Stimulated activated CD4-positive, alpha-beta T cell treated with anti-CD3 and anti-CD28 coated beads, Interleukin-1b, Interleukin-23, amount 100 ng/mL, for 1 hour (primary cell): ENCODE measurements at regions not wholly inside any gene's neighbourhood (a gene's known extent, or its start where the extent isn't known, plus 50 kb on each side); places are given as distances from the start of the nearest gene placed in this dataset.

Source experiments
- DNase-seq, 2 donors: peaks; one replicate each; pipeline ENCODE4 v3.0.0-alpha.2; 2020; ENCODE audit warnings: low read depth in 2 of 2

DNA sequence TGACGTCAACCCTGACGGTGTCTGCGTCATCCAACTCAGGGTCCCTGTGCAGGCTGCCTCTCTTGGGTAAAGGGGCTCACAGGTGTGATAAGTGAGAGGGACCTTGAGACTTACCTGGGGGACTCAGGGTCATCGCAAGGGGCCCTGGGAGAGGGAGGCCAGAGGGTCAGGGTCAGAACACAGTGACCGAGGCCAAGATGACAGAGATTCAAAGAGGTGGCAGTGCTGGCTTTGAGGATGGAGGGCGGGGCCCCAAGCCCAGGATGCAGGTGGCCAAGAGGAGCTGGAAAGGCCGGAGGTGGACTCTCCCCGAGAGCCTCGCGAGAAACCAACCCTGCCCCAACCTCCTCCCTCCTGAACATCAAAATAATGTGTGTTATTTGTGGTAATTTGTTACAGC, 165.2 kb upstream of the PPP2R2D start:
- no peak for DNase-seq

GRCh38 chr10:131736321-131736980, 164.4 kb upstream of the PPP2R2D start:
- DNase-seq = no peak

GRCh38 chr10:131737543-131738395, 163.0 kb upstream of the PPP2R2D start:
- DNase-seq = no peak

DNA sequence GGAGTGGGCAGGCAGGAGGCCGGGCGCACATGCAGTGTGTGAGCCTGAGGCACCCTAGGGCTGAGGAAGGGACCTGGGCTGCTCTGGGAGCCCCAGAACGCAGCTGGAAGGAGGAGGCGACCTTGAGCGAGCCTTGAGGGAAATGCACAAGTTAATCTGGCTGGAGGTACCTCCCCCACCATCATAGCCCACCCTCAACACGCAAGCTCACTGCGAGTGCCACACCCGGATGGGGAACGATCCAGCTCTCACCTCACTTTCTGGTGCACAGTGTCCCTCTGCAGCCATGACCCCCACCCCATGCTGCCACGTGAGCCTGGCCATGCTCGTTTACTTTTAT, 162.4 kb upstream of the PPP2R2D start:
- DNase-seq = no peak

DNA sequence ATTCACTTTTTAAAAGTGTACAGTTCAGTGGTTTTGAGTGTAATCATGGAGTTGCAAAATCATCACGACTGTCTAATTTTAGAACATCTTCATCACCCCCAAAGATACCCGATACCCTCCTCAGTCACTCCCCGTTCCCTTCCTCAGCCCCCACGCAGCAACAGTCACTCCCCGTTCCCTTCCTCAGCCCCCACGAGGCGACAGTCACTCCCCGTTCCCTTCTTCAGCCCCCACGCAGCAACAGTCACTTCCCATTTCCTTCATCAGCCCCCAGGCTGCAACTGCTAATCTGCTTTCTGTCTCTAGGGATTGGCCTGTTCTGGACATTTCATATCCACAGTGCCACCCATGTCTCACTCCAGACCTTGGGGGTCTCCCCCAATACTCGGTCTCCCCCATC, 161.6 kb upstream of the PPP2R2D start:
- DNase-seq = no peak

DNA sequence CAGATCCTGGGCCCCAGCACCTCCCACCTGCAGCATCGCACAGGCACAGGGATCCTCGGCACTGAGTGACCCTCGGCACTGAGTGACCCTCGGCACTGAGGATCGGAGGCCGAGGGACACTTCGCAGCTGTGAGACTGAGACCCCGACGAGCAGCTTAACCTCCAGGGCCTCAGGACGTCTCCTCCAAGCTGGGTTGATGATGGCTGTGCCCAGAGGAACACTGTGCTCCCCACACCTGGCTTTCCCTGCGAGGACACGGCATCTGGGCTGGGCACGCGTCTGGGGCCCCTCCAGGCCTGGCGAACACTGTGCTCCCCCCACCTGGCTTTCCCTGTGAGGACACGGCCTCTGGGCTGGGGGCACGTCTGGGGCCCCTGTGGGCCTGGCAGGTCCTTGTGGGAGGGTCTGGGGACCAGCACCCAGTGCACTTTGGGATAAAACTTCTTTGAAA, 158.3 kb upstream of the PPP2R2D start:
- no peak for DNase-seq

- DNase-seq = no peak
Observed at GRCh38 chr10:131743190-131744151, 157.3 kb upstream of the PPP2R2D start.

GRCh38 chr10:131744346-131744745, 156.5 kb upstream of the PPP2R2D start:
- DNase-seq = no peak

GRCh38 chr10:131745591-131745990, 155.2 kb upstream of the PPP2R2D start:
- no peak for DNase-seq

DNA sequence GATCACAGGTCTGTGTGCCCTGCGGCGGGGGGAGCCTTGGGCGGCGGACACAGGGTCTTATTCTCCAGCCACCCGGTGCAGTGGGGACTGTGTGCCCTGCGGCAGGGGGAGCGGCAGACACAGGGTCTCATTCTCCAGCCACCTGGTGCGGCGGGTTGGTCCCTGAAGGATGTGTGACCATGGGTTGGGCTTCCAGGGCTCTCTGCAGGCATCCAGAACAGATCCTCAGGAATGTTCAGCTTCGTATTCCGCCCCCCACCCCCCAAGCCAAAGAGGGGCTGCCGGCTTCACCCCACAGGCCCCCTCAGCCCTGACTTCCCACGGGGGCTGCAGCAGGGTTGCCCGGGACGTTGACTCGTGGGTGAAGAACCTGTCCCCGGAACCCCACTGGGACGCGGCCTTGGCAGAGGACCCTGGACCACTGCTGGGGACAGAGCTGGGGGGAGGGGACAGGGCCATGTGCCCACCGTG, 154.5 kb upstream of the PPP2R2D start:
- no peak for DNase-seq

DNA sequence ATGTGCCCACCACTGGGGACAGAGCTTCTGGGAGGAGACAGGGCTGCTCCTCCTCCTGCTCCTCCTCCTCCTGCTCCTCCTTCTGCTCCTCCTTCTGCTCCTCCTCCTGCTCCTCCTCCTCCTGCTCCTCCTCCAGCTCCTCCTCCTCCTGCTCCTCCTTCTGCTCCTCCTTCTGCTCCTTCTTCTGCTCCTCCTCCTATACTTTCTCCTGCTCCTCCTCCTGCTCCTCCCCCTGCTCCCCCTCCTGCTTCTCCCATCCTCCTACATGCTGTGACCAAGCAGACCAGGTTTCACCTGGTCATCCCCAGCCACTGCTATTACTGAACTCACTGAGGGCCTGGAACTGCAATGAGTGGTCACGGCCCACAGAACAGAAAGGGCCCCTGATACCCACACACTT, 154.0 kb upstream of the PPP2R2D start:
- no peak for DNase-seq

DNA sequence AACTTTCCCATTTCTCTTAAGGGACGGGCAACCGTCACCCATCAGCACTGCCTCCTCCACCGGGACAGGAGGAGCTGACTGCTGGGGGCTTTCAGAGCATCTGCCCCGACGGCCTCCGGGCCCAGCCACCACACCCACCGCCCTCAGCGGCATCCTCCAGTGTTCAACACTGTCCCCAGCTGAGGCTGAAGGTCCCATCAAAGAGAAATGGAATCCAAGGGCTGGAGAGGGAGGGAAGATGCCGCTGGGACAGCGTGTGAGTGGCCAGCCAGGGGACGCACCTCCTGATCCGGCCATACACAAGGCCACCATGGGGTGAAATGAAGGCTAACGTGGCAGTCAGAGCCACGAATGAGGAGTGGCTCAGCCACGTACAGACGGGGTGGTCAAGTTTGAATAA, 153.6 kb upstream of the PPP2R2D start:
- DNase-seq = no peak

DNA sequence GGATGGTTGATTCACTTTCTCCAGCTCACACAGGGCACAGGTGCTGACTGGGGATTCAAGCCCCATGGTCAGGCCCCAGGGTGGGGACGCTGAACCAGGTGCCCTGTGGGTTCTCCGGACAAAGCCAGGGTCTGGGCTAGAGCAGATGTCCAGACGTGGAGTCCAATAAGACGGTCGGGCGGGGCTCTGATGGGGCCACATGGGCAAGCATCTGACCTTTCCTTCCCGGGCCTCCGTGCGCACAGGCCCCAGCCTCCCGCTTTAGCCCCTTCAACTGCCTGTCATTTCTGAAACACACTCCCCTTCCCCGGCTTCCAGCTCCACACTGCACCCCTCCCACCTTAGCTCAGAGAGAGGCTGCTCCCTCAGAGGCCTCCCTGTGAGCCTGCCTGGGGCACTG, 153.0 kb upstream of the PPP2R2D start:
- no peak for DNase-seq

DNA sequence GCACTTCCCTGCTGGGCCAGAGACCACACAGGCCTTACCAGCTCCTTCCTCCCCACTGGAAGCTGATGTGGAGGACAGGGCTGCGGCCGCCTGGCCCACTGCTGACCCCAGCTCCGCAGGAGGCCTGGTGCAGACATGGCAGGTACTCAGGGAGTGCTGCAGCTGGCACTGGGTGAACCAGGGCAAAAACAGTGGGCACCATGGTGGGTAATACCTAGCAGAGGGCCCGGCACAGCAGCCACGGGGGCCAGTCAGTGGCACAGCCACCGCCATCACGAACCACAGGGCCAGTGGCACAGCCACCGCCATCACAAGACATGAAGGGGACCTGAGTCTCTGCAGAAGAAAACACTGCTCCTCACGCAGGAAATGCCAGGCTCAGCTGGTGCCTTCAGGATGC, 152.6 kb upstream of the PPP2R2D start:
- no peak for DNase-seq

DNA sequence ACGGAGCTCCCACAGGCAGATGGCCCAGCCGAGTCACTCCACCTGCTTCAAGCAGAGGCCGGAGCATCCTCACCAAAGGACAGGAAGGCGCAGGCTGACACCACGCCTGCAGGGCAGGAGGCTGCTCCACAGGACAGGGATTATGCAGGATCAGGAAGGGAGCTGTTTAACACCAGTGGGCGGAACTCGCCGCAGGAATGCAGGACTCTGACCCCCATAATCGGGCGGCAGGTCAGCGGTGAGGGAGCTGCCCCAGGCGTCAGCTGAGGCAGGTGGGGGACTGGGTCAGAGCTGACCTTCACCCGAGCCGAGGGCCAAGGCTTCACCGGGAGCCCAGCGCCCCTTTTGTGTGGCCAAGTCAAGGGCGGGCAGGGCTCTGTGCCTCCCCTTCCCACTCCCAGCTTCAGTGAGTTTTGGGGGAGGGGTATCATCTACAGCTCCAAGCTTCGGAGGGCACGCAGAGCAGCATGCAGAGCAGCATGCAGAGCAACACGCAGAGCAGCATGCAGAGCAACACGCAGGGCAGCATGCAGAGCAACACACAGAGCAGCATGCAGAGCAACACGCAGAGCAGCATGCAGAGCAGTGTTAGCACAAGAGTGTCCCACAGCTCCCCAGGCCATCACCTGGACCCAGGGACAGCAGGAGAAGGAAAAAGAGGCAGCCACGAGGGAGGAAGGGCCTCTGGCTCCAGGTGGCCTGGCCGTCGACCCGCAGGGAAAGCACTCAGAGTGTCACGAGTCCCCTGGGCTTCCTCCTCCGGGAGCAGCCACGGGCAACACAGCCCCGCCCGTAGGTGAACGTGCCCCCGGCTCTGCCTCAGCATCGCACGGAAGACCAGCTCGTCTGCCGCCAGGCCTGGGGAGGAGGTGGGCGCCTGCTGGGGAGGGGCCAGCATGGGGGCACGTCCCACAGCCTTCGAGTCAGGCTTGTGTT, 151.7 kb upstream of the PPP2R2D start:
- no peak for DNase-seq

DNA sequence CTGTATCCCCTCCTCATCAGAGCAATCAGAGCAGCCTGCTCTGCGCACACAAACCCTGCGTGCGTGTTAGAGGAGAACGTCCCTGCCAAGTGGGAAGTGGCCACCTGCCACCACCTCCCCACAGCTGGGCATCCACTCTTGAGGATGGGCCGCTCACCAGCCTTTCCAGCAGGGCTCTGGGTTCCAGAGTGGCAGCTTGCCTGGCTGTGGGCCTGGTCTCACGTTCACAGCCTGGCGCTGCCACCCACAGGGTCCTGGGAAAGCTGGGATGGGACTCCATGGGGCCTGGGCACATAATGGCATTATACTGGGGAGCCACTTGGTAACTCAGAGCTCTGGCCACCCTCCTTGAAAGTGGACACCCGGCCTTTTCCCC, 151.1 kb upstream of the PPP2R2D start:
- no peak for DNase-seq

GRCh38 chr10:131750171-131750895, 150.5 kb upstream of the PPP2R2D start:
- DNase-seq = no peak

- DNase-seq = no peak
Observed at GRCh38 chr10:131750973-131751826, 149.6 kb upstream of the PPP2R2D start.
